HFF-Myc (cell line): ENCODE measurements at regions not wholly inside any gene's neighbourhood (a gene's known extent, or its start where the extent isn't known, plus 50 kb on each side); places are given as distances from the start of the nearest gene placed in this dataset.
A peak's percentile ranks its signal among the peaks of the same experiment; 100 is the strongest.

Experiments
- DNase-seq: peaks from one replicate; pipeline ENCODE4 v3.0.0-alpha.2; 2011; ENCODE audit warnings: low read depth; ENCODE audit errors: extremely low read depth
- H3K4me3 ChIP-seq: replicated peaks from 2 replicates; pipeline ENCODE4 v1.5.1; 2011; ENCODE audit warnings: low read depth, mild to moderate bottlenecking, control low read depth, low read length
- CTCF ChIP-seq: IDR thresholded peaks from 2 replicates; pipeline ENCODE4 v1.5.1; 2012; ENCODE audit warnings: mild to moderate bottlenecking, low read depth, low read length, control low read depth; ENCODE audit errors: missing control alignments

- no peak for TF ChIP-seq CTCF
- no peak overlapping the region for H3K4me3 ChIP-seq
- DNase-seq: no peak
These were observed 265.8 kb upstream of the PPP2R3A start for GRCh38 chr3:135699741-135700140.

GRCh38 chr3:135706758-135707375, 258.7 kb upstream of the PPP2R3A start:
- no peak overlapping the region for H3K4me3 ChIP-seq
- TF ChIP-seq CTCF: no peak
- DNase-seq: no peak

GRCh38 chr3:135719449-135719848, 246.1 kb upstream of the PPP2R3A start:
- no peak for DNase-seq
- TF ChIP-seq CTCF: no peak
- no peak overlapping the region for H3K4me3 ChIP-seq

- no peak for DNase-seq
- no peak overlapping the region for H3K4me3 ChIP-seq
- no peak for TF ChIP-seq CTCF
These were observed 237.4 kb upstream of the PPP2R3A start for GRCh38 chr3:135728007-135728721.

GRCh38 chr3:135731546-135731945, 234.0 kb upstream of the PPP2R3A start:
- H3K4me3 ChIP-seq: no peak overlapping the region
- no peak for DNase-seq
- no peak for TF ChIP-seq CTCF

- TF ChIP-seq CTCF: peak; percentile 52
- no peak overlapping the region for H3K4me3 ChIP-seq
- peak; percentile 5 for DNase-seq
These were observed 228.8 kb upstream of the PPP2R3A start for GRCh38 chr3:135736740-135737139.
